Stomach (tissue), 4 donors: ENCODE measurements at regions not wholly inside any gene's neighbourhood (a gene's known extent, or its start where the extent isn't known, plus 50 kb on each side); places are given as distances from the start of the nearest gene placed in this dataset.

ENCODE experiments used
- CTCF ChIP-seq, 7 experiments: fragments of 450-650 bp in 4 of 7; fragments of 200-600 bp in 3 of 7; sonication (generic) in 3 of 7; IDR thresholded peaks; one replicate each; pipeline ENCODE4 v1.5.1; 2016 to 2019; ENCODE audit warnings: antibody characterized with exemption in 7 of 7, control low read depth in 2 of 7, mild to moderate bottlenecking in 1 of 7
- EP300 ChIP-seq: sonication (generic); formaldehyde crosslinking; IDR thresholded peaks from one replicate; pipeline ENCODE4 v1.6.1; 2017; ENCODE audit warnings: antibody characterized with exemption

- no peak for TF ChIP-seq CTCF (IDR thresholded peaks at IDR 0.05)
- TF ChIP-seq EP300, result no peak
These were observed 193.2 kb upstream of the MGMT start for GRCh38 chr10:129273860-129274259.
